ENCODE measurements at regions not wholly inside any gene's neighbourhood (a gene's known extent, or its start where the extent isn't known, plus 50 kb on each side); places are given as distances from the start of the nearest gene placed in this dataset.
A peak's percentile ranks its signal among the peaks of the same experiment; 100 is the strongest.
"Not testable (repeated sequence)": the region's sequence is repeated elsewhere in the genome, so short reads cannot be mapped to it uniquely, and the experiment has no call there.

- no peaks in the 10 kb centered on the region for H3K79me2 ChIP-seq (ENCODE audit: control insufficient read depth, insufficient read depth, low read length)
- BruUV-seq (replicated peaks): no TSS peak
- no peak for FAIRE-seq
- H3K27me3 ChIP-seq (replicated peaks in 1 of 2; ENCODE audit: control insufficient read depth in 2 of 2, insufficient read depth in 2 of 2, low read length in 1 of 2): no peaks in the 10 kb centered on the region
- H3K4me1 ChIP-seq (ENCODE audit: control insufficient read depth, insufficient read depth, low read length): no peaks in the 10 kb centered on the region
- intact Hi-C loops (cut with micrococcal nuclease; ENCODE audit: unreplicated experiment) (no loop called here), in situ Hi-C loops (cut with MboI) (no loop called here)
- no peak overlapping the region for H3K27ac ChIP-seq (ENCODE audit: control insufficient read depth, insufficient read depth)
- no peak overlapping the region for H3K4me3 ChIP-seq
- ChIA-PET POLR2A (no interaction called here), RAD21 (ENCODE audit: unreplicated experiment) (no interaction called here), SMC1A (ENCODE audit: uncharacterized antibody, unreplicated experiment) (no interaction called here), CTCF (no interaction called here)
- no peaks in the 10 kb centered on the region; the same call in 1 of the 3 replicates for H3K9me3 ChIP-seq (replicated peaks; ENCODE audit: control insufficient read depth, insufficient read depth, low read length)
- H3K36me3 ChIP-seq (ENCODE audit: control insufficient read depth in 2 of 2, insufficient read depth in 2 of 2, low read length in 1 of 2): no peaks in the 10 kb centered on the region
- ATAC-seq: no peak
- no peak overlapping the region for H3K9ac ChIP-seq (ENCODE audit: control insufficient read depth, insufficient read depth, low read length)
- no peak for TF ChIP-seq PML (IDR thresholded peaks at IDR 0.05; ENCODE audit: low read length)
- WGBS (ENCODE audit: insufficient coverage, insufficient replicate concordance, low lambda C conversion rate, missing lambda C conversion rate): 95% methylated on average over 3 of the region's 3 CpGs
- no peak overlapping the region for H3K4me2 ChIP-seq (ENCODE audit: control insufficient read depth, insufficient read depth)
- H4K20me1 ChIP-seq (ENCODE audit: control insufficient read depth, insufficient read depth): no peaks in the 10 kb centered on the region
- H2AFZ ChIP-seq (ENCODE audit: control insufficient read depth, low read depth, low read length): no peak overlapping the region
- no peak for DNase-seq (ENCODE audit: low read depth, low spot score)
Measured at GRCh38 chr2:5022061-5022460, 670.1 kb upstream of the SOX11 start.

DNA sequence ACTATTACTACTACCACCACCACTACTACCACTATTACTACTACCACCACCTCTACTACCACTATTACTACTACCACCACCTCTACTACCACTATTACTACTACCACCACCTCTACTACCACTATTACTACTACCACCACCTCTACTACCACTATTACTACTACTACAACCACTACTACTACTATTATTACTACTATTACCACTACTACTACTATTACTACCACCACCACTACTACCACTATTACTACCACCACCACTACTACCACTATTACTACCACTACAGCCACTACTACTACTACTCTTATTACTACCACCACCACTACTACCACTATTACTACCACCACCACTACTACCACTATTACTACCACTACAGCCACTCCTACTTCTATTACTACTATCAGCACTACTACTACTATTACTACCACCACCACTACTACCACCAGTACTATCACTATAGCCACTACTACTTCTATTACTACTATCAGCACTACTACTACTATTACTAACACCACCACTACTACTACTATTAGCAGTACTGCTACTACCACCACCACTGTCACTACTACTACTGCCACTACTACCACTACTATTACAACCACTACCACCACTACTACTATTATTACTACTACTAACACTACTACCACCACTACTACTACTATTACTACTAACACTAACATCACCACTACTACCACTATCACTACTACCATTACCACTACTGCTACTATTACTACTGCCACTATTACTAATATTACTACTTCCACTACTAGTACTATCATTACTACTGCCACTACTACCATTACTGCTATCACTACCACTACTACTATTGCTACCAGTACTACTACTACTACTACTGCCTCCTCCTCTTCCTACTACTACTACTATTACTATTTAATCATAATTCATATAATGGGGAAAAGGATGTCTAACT, 669.2 kb upstream of the SOX11 start:
- H3K36me3 ChIP-seq (ENCODE audit: control insufficient read depth in 2 of 2, insufficient read depth in 2 of 2, low read length in 1 of 2); H3K9me3 ChIP-seq (replicated peaks; ENCODE audit: control insufficient read depth, insufficient read depth, low read length); H3K9ac ChIP-seq (ENCODE audit: control insufficient read depth, insufficient read depth, low read length); H3K79me2 ChIP-seq (ENCODE audit: control insufficient read depth, insufficient read depth, low read length); H3K4me1 ChIP-seq (ENCODE audit: control insufficient read depth, insufficient read depth, low read length); SMC1A ChIA-PET (ENCODE audit: uncharacterized antibody, unreplicated experiment); DNase-seq (ENCODE audit: low read depth, low spot score); intact Hi-C loops (cut with micrococcal nuclease; ENCODE audit: unreplicated experiment); RAD21 ChIA-PET (ENCODE audit: unreplicated experiment); H3K4me2 ChIP-seq (ENCODE audit: control insufficient read depth, insufficient read depth); POLR2A ChIA-PET; H2AFZ ChIP-seq (ENCODE audit: control insufficient read depth, low read depth, low read length); ATAC-seq; in situ Hi-C loops (cut with MboI); H3K27me3 ChIP-seq (replicated peaks in 1 of 2; ENCODE audit: control insufficient read depth in 2 of 2, insufficient read depth in 2 of 2, low read length in 1 of 2); H3K4me3 ChIP-seq; BruUV-seq (replicated peaks); H4K20me1 ChIP-seq (ENCODE audit: control insufficient read depth, insufficient read depth); CTCF ChIA-PET; H3K27ac ChIP-seq (ENCODE audit: control insufficient read depth, insufficient read depth): not testable (repeated sequence)
- peak; percentile 97 for FAIRE-seq

Measured in GM12878 (cell line).